ENCODE measurements at regions not wholly inside any gene's neighbourhood (a gene's known extent, or its start where the extent isn't known, plus 50 kb on each side); places are given as distances from the start of the nearest gene placed in this dataset.

- TF ChIP-seq EZH2 (IDR thresholded peaks at IDR 0.05; ENCODE audit: borderline replicate concordance, low read depth, low read length, severe bottlenecking) (no peak), POLR2A (IDR thresholded peaks at IDR 0.05; ENCODE audit: low read depth, low read length) (no peak), CTCF (IDR thresholded peaks at IDR 0.05; ENCODE audit: extremely low read depth in 1 of 2, insufficient read depth in 1 of 2, low read depth in 1 of 2, low read length in 2 of 2) (no peak), POLR2AphosphoS5 (IDR thresholded peaks at IDR 0.05; ENCODE audit: insufficient read depth, low read depth, low read length) (no peak), MAX (IDR thresholded peaks at IDR 0.05; ENCODE audit: insufficient read depth, insufficient read length) (no peak), GATA2 (IDR thresholded peaks at IDR 0.05; ENCODE audit: insufficient read depth, insufficient read length, low read depth, low read length) (no peak)
Measured at GRCh38 chr20:51091406-51092195, 68.7 kb upstream of the KCNG1 start.
